ENCODE measurements at regions not wholly inside any gene's neighbourhood (a gene's known extent, or its start where the extent isn't known, plus 50 kb on each side); places are given as distances from the start of the nearest gene placed in this dataset.

- no peaks in the 10 kb centered on the region for H4K20me1 ChIP-seq (ENCODE audit: insufficient read depth, low read depth, low read length)
- no peaks in the 10 kb centered on the region for H3K27me3 ChIP-seq (ENCODE audit: low read length)
- no peak overlapping the region for H3K4me2 ChIP-seq (ENCODE audit: low read depth, low read length, poor library complexity, severe bottlenecking)
- peaks cover 18% of the 10 kb centered on the region for H3K4me1 ChIP-seq (ENCODE audit: low read length)
- no peaks in the 10 kb centered on the region for H3K9me3 ChIP-seq (ENCODE audit: low read length)
- no peak for DNase-seq
- no peak overlapping the region for H3K9ac ChIP-seq (ENCODE audit: low read length)
- no peak overlapping the region for H3K4me3 ChIP-seq (ENCODE audit: low read length)
- no peaks in the 10 kb centered on the region for H3K9me2 ChIP-seq (replicated peaks; ENCODE audit: insufficient read depth, low read length)
- H3K27ac ChIP-seq (ENCODE audit: low read length) = no peak overlapping the region
- H3K79me2 ChIP-seq (ENCODE audit: low read length) = peaks cover 69% of the 10 kb centered on the region
- no peaks in the 10 kb centered on the region for H3K36me3 ChIP-seq (ENCODE audit: insufficient read depth, low read length)
- H2AFZ ChIP-seq (ENCODE audit: low read length) = no peak overlapping the region
Measured at GRCh38 chr1:184909019-184909418, 65.3 kb downstream of the NIBAN1 start.

DNA sequence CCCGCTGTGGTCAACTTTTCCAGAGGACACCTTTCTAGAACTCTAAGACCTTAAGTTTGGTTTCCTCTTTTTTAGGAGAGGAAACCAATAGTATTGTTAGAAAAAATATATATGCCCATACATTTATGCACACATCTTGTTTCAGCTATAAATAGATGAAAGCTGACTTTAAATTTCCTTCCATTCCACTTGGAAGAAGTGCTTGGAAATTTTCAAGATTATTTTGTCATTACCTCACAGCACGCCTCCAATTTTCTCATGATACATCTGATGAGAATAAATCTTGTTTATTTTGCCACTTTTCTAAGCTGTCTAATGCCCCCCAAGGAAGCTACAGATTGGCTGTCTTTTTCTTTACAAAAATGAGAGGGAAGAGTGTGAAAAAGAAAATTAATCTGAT is 65.8 kb downstream of the NIBAN1 start:
- DNase-seq = no peak
- H3K9me3 ChIP-seq (ENCODE audit: low read length) = no peaks in the 10 kb centered on the region
- no peaks in the 10 kb centered on the region for H4K20me1 ChIP-seq (ENCODE audit: insufficient read depth, low read depth, low read length)
- H3K4me2 ChIP-seq (ENCODE audit: low read depth, low read length, poor library complexity, severe bottlenecking) = no peak overlapping the region
- H3K79me2 ChIP-seq (ENCODE audit: low read length) = peaks cover 67% of the 10 kb centered on the region
- peaks cover 17% of the 10 kb centered on the region for H3K4me1 ChIP-seq (ENCODE audit: low read length)
- H3K27ac ChIP-seq (ENCODE audit: low read length) = no peak overlapping the region
- no peak overlapping the region for H3K9ac ChIP-seq (ENCODE audit: low read length)
- no peak overlapping the region for H2AFZ ChIP-seq (ENCODE audit: low read length)
- no peaks in the 10 kb centered on the region for H3K9me2 ChIP-seq (replicated peaks; ENCODE audit: insufficient read depth, low read length)
- H3K27me3 ChIP-seq (ENCODE audit: low read length) = no peaks in the 10 kb centered on the region
- no peak overlapping the region for H3K4me3 ChIP-seq (ENCODE audit: low read length)
- no peaks in the 10 kb centered on the region for H3K36me3 ChIP-seq (ENCODE audit: insufficient read depth, low read length)

DNA sequence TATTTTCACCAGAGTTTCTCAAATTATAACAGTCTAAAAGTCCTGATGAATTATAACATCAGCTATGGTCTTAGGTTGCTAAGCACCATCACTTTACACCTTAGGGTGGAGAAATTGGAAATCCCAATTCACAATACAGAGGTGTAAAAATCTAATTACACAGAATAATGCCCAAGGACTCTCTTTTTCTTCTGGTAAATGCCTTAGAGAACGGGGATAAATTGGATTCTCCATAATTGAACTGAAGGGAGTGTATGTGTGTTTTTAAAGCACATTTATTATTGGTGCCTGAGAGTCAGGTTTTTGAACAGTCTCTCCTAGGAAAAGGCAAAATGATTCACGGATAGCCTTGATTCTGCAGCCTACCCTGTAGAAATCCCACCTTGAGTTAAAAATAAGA is 66.8 kb downstream of the NIBAN1 start:
- no peaks in the 10 kb centered on the region for H4K20me1 ChIP-seq (ENCODE audit: insufficient read depth, low read depth, low read length)
- no peaks in the 10 kb centered on the region for H3K9me2 ChIP-seq (replicated peaks; ENCODE audit: insufficient read depth, low read length)
- H2AFZ ChIP-seq (ENCODE audit: low read length) = no peak overlapping the region
- H3K4me2 ChIP-seq (ENCODE audit: low read depth, low read length, poor library complexity, severe bottlenecking) = no peak overlapping the region
- no peak overlapping the region for H3K27ac ChIP-seq (ENCODE audit: low read length)
- H3K4me3 ChIP-seq (ENCODE audit: low read length) = no peak overlapping the region
- H3K4me1 ChIP-seq (ENCODE audit: low read length) = peaks cover 27% of the 10 kb centered on the region
- no peak overlapping the region for H3K9ac ChIP-seq (ENCODE audit: low read length)
- no peak for DNase-seq
- H3K36me3 ChIP-seq (ENCODE audit: insufficient read depth, low read length) = no peaks in the 10 kb centered on the region
- H3K27me3 ChIP-seq (ENCODE audit: low read length) = no peaks in the 10 kb centered on the region
- H3K79me2 ChIP-seq (ENCODE audit: low read length) = peaks cover 66% of the 10 kb centered on the region
- no peaks in the 10 kb centered on the region for H3K9me3 ChIP-seq (ENCODE audit: low read length)

DNA sequence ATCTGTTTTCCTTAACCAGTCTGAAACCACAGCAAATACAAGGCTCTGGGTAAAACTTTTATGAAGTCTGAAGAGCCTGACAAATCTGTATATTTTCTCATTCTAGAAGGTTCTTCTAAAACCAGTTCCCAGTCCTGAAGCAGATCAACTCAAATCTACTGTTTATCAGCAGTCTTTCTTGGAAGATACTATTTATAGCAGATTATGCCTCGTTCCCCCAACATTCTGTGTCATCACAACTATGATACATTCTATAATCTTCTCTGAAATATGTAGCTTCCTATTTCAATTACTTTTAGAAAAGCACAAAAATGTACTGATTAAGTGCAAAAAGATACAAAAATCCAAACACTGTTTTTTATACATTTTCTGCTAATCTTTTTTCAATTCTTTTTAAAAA is 67.5 kb downstream of the NIBAN1 start:
- Histone ChIP-seq H3K4me1 (ENCODE audit: low read length) (peaks cover 35% of the 10 kb centered on the region), H3K4me3 (ENCODE audit: low read length) (no peak overlapping the region), H3K27ac (ENCODE audit: low read length) (no peak overlapping the region), H3K9ac (ENCODE audit: low read length) (no peak overlapping the region), H3K9me3 (ENCODE audit: low read length) (no peaks in the 10 kb centered on the region), H2AFZ (ENCODE audit: low read length) (no peak overlapping the region), H3K9me2 (replicated peaks; ENCODE audit: insufficient read depth, low read length) (no peaks in the 10 kb centered on the region), H3K36me3 (ENCODE audit: insufficient read depth, low read length) (no peaks in the 10 kb centered on the region), H3K79me2 (ENCODE audit: low read length) (peaks cover 61% of the 10 kb centered on the region), H3K4me2 (ENCODE audit: low read depth, low read length, poor library complexity, severe bottlenecking) (no peak overlapping the region), H3K27me3 (ENCODE audit: low read length) (no peaks in the 10 kb centered on the region), H4K20me1 (ENCODE audit: insufficient read depth, low read depth, low read length) (no peaks in the 10 kb centered on the region)
- DNase-seq = no peak

GRCh38 chr1:184905601-184906322 is 68.5 kb downstream of the NIBAN1 start:
- Histone ChIP-seq H3K4me2 (ENCODE audit: low read depth, low read length, poor library complexity, severe bottlenecking) (no peak overlapping the region), H3K9me2 (replicated peaks; ENCODE audit: insufficient read depth, low read length) (no peaks in the 10 kb centered on the region), H3K4me1 (ENCODE audit: low read length) (peaks cover 45% of the 10 kb centered on the region), H3K36me3 (ENCODE audit: insufficient read depth, low read length) (no peaks in the 10 kb centered on the region), H3K9ac (ENCODE audit: low read length) (no peak overlapping the region), H3K79me2 (ENCODE audit: low read length) (peaks cover 63% of the 10 kb centered on the region), H3K9me3 (ENCODE audit: low read length) (no peaks in the 10 kb centered on the region), H3K4me3 (ENCODE audit: low read length) (no peak overlapping the region), H4K20me1 (ENCODE audit: insufficient read depth, low read depth, low read length) (no peaks in the 10 kb centered on the region), H2AFZ (ENCODE audit: low read length) (no peak overlapping the region), H3K27me3 (ENCODE audit: low read length) (no peaks in the 10 kb centered on the region), H3K27ac (ENCODE audit: low read length) (no peak overlapping the region)
- DNase-seq = no peak

- Histone ChIP-seq H4K20me1 (ENCODE audit: insufficient read depth, low read depth, low read length) (no peaks in the 10 kb centered on the region), H2AFZ (ENCODE audit: low read length) (no peak overlapping the region), H3K36me3 (ENCODE audit: insufficient read depth, low read length) (peaks cover 3% of the 10 kb centered on the region; the same call in 1 of the 2 replicates), H3K27me3 (ENCODE audit: low read length) (no peaks in the 10 kb centered on the region), H3K79me2 (ENCODE audit: low read length) (peaks cover 51% of the 10 kb centered on the region), H3K27ac (ENCODE audit: low read length) (peak overlapping the region; percentile 85), H3K4me1 (ENCODE audit: low read length) (peaks cover 32% of the 10 kb centered on the region), H3K4me3 (ENCODE audit: low read length) (no peak overlapping the region), H3K9me2 (replicated peaks; ENCODE audit: insufficient read depth, low read length) (no peaks in the 10 kb centered on the region), H3K9me3 (ENCODE audit: low read length) (no peaks in the 10 kb centered on the region), H3K4me2 (ENCODE audit: low read depth, low read length, poor library complexity, severe bottlenecking) (no peak overlapping the region), H3K9ac (ENCODE audit: low read length) (no peak overlapping the region)
- DNase-seq = peak; percentile 67
Measured at GRCh38 chr1:184903111-184903692, 71.1 kb downstream of the NIBAN1 start.

- no peak overlapping the region for H2AFZ ChIP-seq (ENCODE audit: low read length)
- H3K36me3 ChIP-seq (ENCODE audit: insufficient read depth, low read length) = peaks cover 3% of the 10 kb centered on the region; the same call in 1 of the 2 replicates
- H3K27me3 ChIP-seq (ENCODE audit: low read length) = no peaks in the 10 kb centered on the region
- H3K9me3 ChIP-seq (ENCODE audit: low read length) = no peaks in the 10 kb centered on the region
- no peaks in the 10 kb centered on the region for H4K20me1 ChIP-seq (ENCODE audit: insufficient read depth, low read depth, low read length)
- no peak overlapping the region for H3K4me3 ChIP-seq (ENCODE audit: low read length)
- peak overlapping the region; percentile 69 for H3K4me2 ChIP-seq (ENCODE audit: low read depth, low read length, poor library complexity, severe bottlenecking)
- H3K9me2 ChIP-seq (replicated peaks; ENCODE audit: insufficient read depth, low read length) = no peaks in the 10 kb centered on the region
- peaks cover 32% of the 10 kb centered on the region for H3K4me1 ChIP-seq (ENCODE audit: low read length)
- no peak for DNase-seq
- H3K27ac ChIP-seq (ENCODE audit: low read length) = peak overlapping the region; percentile 85
- H3K9ac ChIP-seq (ENCODE audit: low read length) = no peak overlapping the region
- peaks cover 32% of the 10 kb centered on the region for H3K79me2 ChIP-seq (ENCODE audit: low read length)
Measured at GRCh38 chr1:184900507-184900906, 73.8 kb downstream of the NIBAN1 start.

GRCh38 chr1:184896000-184896399 is 78.3 kb downstream of the NIBAN1 start:
- Histone ChIP-seq H3K79me2 (ENCODE audit: low read length) (peaks cover 14% of the 10 kb centered on the region), H2AFZ (ENCODE audit: low read length) (no peak overlapping the region), H3K27me3 (ENCODE audit: low read length) (no peaks in the 10 kb centered on the region), H3K4me1 (ENCODE audit: low read length) (peaks cover 7% of the 10 kb centered on the region), H3K27ac (ENCODE audit: low read length) (no peak overlapping the region), H3K36me3 (ENCODE audit: insufficient read depth, low read length) (peaks cover 3% of the 10 kb centered on the region; the same call in 1 of the 2 replicates), H3K9me3 (ENCODE audit: low read length) (no peaks in the 10 kb centered on the region), H3K4me2 (ENCODE audit: low read depth, low read length, poor library complexity, severe bottlenecking) (no peak overlapping the region), H3K9me2 (replicated peaks; ENCODE audit: insufficient read depth, low read length) (no peaks in the 10 kb centered on the region), H4K20me1 (ENCODE audit: insufficient read depth, low read depth, low read length) (no peaks in the 10 kb centered on the region), H3K4me3 (ENCODE audit: low read length) (no peak overlapping the region), H3K9ac (ENCODE audit: low read length) (no peak overlapping the region)
- no peak for DNase-seq

All from Karpas-422 (cell line).